Endothelial cell of umbilical vein (primary cell): ENCODE measurements at regions not wholly inside any gene's neighbourhood (a gene's known extent, or its start where the extent isn't known, plus 50 kb on each side); places are given as distances from the start of the nearest gene placed in this dataset.

Source experiments
- BruUV-seq: library from RNA; stranded (reverse); fragments of 400-500 nt; replicated peaks from 2 replicates; lab custom pipeline; 2021; lab: Mats Ljungman, UMichigan
- CTCF ChIA-PET: fragments of 300-600, 350-600 bp; sonication (Branson Sonifier 250); formaldehyde crosslinking; loops from one replicate; lab custom pipeline; 2021; ENCODE audit warnings: antibody characterized with exemption, inconsistent platforms; lab: Charles Lee
- POLR2A ChIA-PET: fragments of 300-600, 350-600 bp; sonication (Branson Sonifier 250); formaldehyde crosslinking; loops from one replicate; lab custom pipeline; 2021; ENCODE audit warnings: antibody characterized with exemption, inconsistent platforms; lab: Charles Lee
- DNase-seq: peaks from one replicate; pipeline ENCODE4 v3.0.0-alpha.2; 2011; ENCODE audit warnings: low read depth, low spot score
- FAIRE-seq: peaks from 2 replicates; lab custom pipeline; 2011; peaks lifted over from hg19 to GRCh38; lab: Jason Lieb, UNC
- H2AFZ ChIP-seq: 2 replicates; pipeline ENCODE4 v1.6.0; 2012; ENCODE audit warnings: low read depth, low read length, control low read depth, inconsistent platforms
- H3K27ac ChIP-seq: 2 replicates; pipeline ENCODE4 v1.5.1; 2011; ENCODE audit warnings: low read depth, mild to moderate bottlenecking, control low read depth, low read length, moderate library complexity; ENCODE audit not compliant: insufficient read depth
- H3K27me3 ChIP-seq, 2 experiments: 2 replicates each; pipeline versions ENCODE4 v1.6.0 to v1.6.1; 2011; ENCODE audit warnings: low read length in 2 of 2, mixed read lengths in 1 of 2; ENCODE audit not compliant: control insufficient read depth in 2 of 2, insufficient read depth in 2 of 2
- H3K36me3 ChIP-seq, 2 experiments: 2 replicates in 1 of 2; 3 replicates in 1 of 2; pipeline ENCODE4 v1.5.1; 2011; ENCODE audit warnings: low read length in 2 of 2, mild to moderate bottlenecking in 1 of 2, moderate library complexity in 1 of 2; ENCODE audit not compliant: control insufficient read depth in 2 of 2, insufficient read depth in 2 of 2; ENCODE audit errors: extremely low read depth in 1 of 2
- H3K4me1 ChIP-seq: 3 replicates; pipeline ENCODE4 v1.5.1; 2011; ENCODE audit warnings: mild to moderate bottlenecking, low read length; ENCODE audit not compliant: control insufficient read depth, insufficient read depth; ENCODE audit errors: extremely low read depth
- H3K4me2 ChIP-seq: 2 replicates; pipeline ENCODE4 v1.6.1; 2011; ENCODE audit warnings: low read length, control low read depth, mixed read lengths; ENCODE audit not compliant: insufficient read depth
- H3K4me3 ChIP-seq, 3 experiments: fragments of 200-600 bp in 1 of 3; sonication (generic), shearing (Covaris generic) in 1 of 3; replicated peaks in 1 of 3; 2 replicates each; pipeline ENCODE4 v1.5.1; 2011 to 2016; ENCODE audit warnings: control low read depth in 3 of 3, low read length in 3 of 3, mild to moderate bottlenecking in 2 of 3, inconsistent platforms in 1 of 3, low read depth in 1 of 3, moderate library complexity in 1 of 3; ENCODE audit not compliant: insufficient read depth in 1 of 3
- H3K79me2 ChIP-seq: 2 replicates; pipeline ENCODE4 v1.6.0; 2012; ENCODE audit warnings: low read length, inconsistent platforms; ENCODE audit not compliant: control insufficient read depth, insufficient read depth
- H3K9ac ChIP-seq: replicated peaks from 2 replicates; pipeline ENCODE3; 2011; ENCODE audit warnings: low read length, control low read depth; ENCODE audit not compliant: insufficient read depth; ENCODE audit errors: extremely low read depth
- H3K9me1 ChIP-seq: replicated peaks from 3 replicates; pipeline ENCODE4 v1.6.0; 2011; ENCODE audit warnings: mild to moderate bottlenecking, low read length; ENCODE audit not compliant: control insufficient read depth, insufficient read depth; ENCODE audit errors: extremely low read depth
- H3K9me3 ChIP-seq: replicated peaks from 2 replicates; pipeline ENCODE4 v1.5.1; 2012; ENCODE audit warnings: low read length, inconsistent platforms; ENCODE audit not compliant: control insufficient read depth, insufficient read depth
- H4K20me1 ChIP-seq: replicated peaks from 2 replicates; pipeline ENCODE3; 2011; ENCODE audit warnings: mild to moderate bottlenecking, low read length; ENCODE audit not compliant: control insufficient read depth, insufficient read depth; ENCODE audit errors: extremely low read depth
- EZH2 ChIP-seq: IDR thresholded peaks from 2 replicates; pipeline ENCODE4 v1.6.1; 2012; ENCODE audit warnings: borderline replicate concordance, low read depth, mild to moderate bottlenecking, moderate library complexity, low read length, inconsistent platforms; ENCODE audit not compliant: severe bottlenecking
- FOS ChIP-seq: IDR thresholded peaks from 2 replicates; pipeline ENCODE4 v1.6.1; 2011; ENCODE audit warnings: mild to moderate bottlenecking, low read length, moderate library complexity, borderline replicate concordance; ENCODE audit not compliant: insufficient read depth
- GATA2 ChIP-seq: IDR thresholded peaks from 2 replicates; pipeline ENCODE4 v1.7.0; 2011; ENCODE audit warnings: low read depth, mild to moderate bottlenecking, moderate library complexity, mixed read lengths, low read length; ENCODE audit not compliant: insufficient read length, insufficient read depth
- JUN ChIP-seq: IDR thresholded peaks from 2 replicates; pipeline ENCODE4 v1.6.1; 2011; ENCODE audit warnings: borderline replicate concordance, low read depth; ENCODE audit not compliant: insufficient read length, insufficient read depth
- MAX ChIP-seq: IDR thresholded peaks from 2 replicates; pipeline ENCODE4 v1.6.1; 2011; ENCODE audit not compliant: insufficient read depth, insufficient read length
- MYC ChIP-seq: IDR thresholded peaks from one replicate; pipeline ENCODE4 v1.6.1; 2011; ENCODE audit warnings: mild to moderate bottlenecking, low read depth, low read length
- POLR2A ChIP-seq: IDR thresholded peaks from 2 replicates; pipeline ENCODE4 v1.6.1; 2012; ENCODE audit warnings: low read depth, mild to moderate bottlenecking, control low read depth, low read length
- POLR2AphosphoS5 ChIP-seq: IDR thresholded peaks from 2 replicates; pipeline ENCODE4 v1.6.1; 2012; ENCODE audit warnings: low read depth, mild to moderate bottlenecking, control low read depth, low read length, moderate library complexity; ENCODE audit not compliant: insufficient read depth
- dilution Hi-C: fragments of 300-500 bp; cut with MboI; formaldehyde crosslinking; loops from one replicate; pipeline ENCODE4 v1.15.0; 2019; ENCODE audit warnings: low sequenced_read_pairs; ENCODE audit not compliant: extremely low pct_ligation_motif_present
- intact Hi-C: fragments of 100-400 bp; cut with micrococcal nuclease; formaldehyde crosslinking; loops from one replicate; pipeline ENCODE4 v1.10.0; 2022
- TF ChIP-seq, protein P1 (sequence below), 2 donors: IDR thresholded peaks; 1 replicate in 1 of 2; 2 replicates in 1 of 2; pipeline ENCODE4 v1.5.1; 2011; ENCODE audit warnings: low read length in 2 of 2, mild to moderate bottlenecking in 2 of 2, moderate library complexity in 2 of 2, control low read depth in 1 of 2, inconsistent platforms in 1 of 2, low read depth in 1 of 2; ENCODE audit not compliant: insufficient read depth in 1 of 2; ENCODE audit errors: extremely low read depth in 1 of 2

DNA sequence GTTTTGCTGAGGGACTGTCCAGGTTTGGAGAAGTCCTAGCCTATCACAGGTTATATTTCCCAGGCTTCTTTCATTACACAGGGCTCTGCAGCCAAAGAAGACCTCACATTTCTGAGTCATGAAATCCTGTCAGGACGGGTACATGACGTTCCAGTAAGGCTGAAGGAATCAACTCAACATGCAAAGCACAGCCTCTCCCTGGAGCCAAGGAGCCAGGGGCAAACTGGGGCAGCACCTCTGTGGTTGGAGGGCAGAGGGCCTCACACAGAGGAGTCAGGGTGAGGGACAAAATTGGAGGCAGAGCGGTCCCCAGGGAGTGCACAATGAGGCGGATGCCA lies 116.3 kb upstream of the GDF10 start:
- no peak overlapping the region for H3K9ac ChIP-seq
- ChIA-PET CTCF (no interaction called here), POLR2A (no interaction called here)
- no peaks in the 10 kb centered on the region for H3K9me1 ChIP-seq
- H3K79me2 ChIP-seq = no peaks in the 10 kb centered on the region
- H3K9me3 ChIP-seq = no peaks in the 10 kb centered on the region
- H3K4me2 ChIP-seq = no peak overlapping the region
- DNase-seq (no peak), FAIRE-seq (no peak)
- no peaks in the 10 kb centered on the region for H3K4me1 ChIP-seq
- H3K36me3 ChIP-seq = no peaks in the 10 kb centered on the region
- TF ChIP-seq EZH2 = no peak
- no peak for TF ChIP-seq MYC
- no peak for TF ChIP-seq JUN
- TF ChIP-seq POLR2AphosphoS5 = no peak
- no peak for TF ChIP-seq FOS
- no peak for TF ChIP-seq MAX
- no peak for TF ChIP-seq GATA2
- TF ChIP-seq, protein P1, sequence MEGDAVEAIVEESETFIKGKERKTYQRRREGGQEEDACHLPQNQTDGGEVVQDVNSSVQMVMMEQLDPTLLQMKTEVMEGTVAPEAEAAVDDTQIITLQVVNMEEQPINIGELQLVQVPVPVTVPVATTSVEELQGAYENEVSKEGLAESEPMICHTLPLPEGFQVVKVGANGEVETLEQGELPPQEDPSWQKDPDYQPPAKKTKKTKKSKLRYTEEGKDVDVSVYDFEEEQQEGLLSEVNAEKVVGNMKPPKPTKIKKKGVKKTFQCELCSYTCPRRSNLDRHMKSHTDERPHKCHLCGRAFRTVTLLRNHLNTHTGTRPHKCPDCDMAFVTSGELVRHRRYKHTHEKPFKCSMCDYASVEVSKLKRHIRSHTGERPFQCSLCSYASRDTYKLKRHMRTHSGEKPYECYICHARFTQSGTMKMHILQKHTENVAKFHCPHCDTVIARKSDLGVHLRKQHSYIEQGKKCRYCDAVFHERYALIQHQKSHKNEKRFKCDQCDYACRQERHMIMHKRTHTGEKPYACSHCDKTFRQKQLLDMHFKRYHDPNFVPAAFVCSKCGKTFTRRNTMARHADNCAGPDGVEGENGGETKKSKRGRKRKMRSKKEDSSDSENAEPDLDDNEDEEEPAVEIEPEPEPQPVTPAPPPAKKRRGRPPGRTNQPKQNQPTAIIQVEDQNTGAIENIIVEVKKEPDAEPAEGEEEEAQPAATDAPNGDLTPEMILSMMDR (IDR thresholded peaks at IDR 0.05; ENCODE audit: extremely low read depth in 1 of 2, insufficient read depth in 1 of 2, low read depth in 1 of 2, low read length in 2 of 2) = no peak
- no peak for TF ChIP-seq POLR2A
- dilution Hi-C loops = no loop called here
- H4K20me1 ChIP-seq = no peaks in the 10 kb centered on the region
- H3K4me3 ChIP-seq = no peak overlapping the region
- H3K27ac ChIP-seq = no peak overlapping the region
- no TSS peak for BruUV-seq
- H3K27me3 ChIP-seq = no peaks in the 10 kb centered on the region
- no peak overlapping the region for H2AFZ ChIP-seq
- intact Hi-C loops = no loop called here
